Uterus (tissue), 2 donors: ENCODE measurements at regions not wholly inside any gene's neighbourhood (a gene's known extent, or its start where the extent isn't known, plus 50 kb on each side); places are given as distances from the start of the nearest gene placed in this dataset.

Experiments
- CTCF ChIP-seq, 4 experiments: fragments of 200-600 bp in 2 of 4; fragments of 450-650 bp in 2 of 4; sonication (generic) in 2 of 4; IDR thresholded peaks; one replicate each; pipeline ENCODE4 v1.5.1; 2016 to 2019; ENCODE audit warnings: antibody characterized with exemption in 4 of 4, mild to moderate bottlenecking in 2 of 4, moderate library complexity in 1 of 4
- POLR2A ChIP-seq, 2 donors: fragments of 450-650 bp; IDR thresholded peaks; one replicate each; pipeline ENCODE4 v1.6.1; 2016; ENCODE audit warnings: antibody characterized with exemption in 2 of 2, mild to moderate bottlenecking in 1 of 2, moderate library complexity in 1 of 2

GRCh38 chr3:124107104-124107890 is 115.4 kb upstream of the ROPN1 start:
- TF ChIP-seq CTCF (IDR thresholded peaks at IDR 0.05) (no peak), POLR2A (IDR thresholded peaks at IDR 0.05) (no peak)
